GM19238 (cell line): ENCODE measurements at regions not wholly inside any gene's neighbourhood (a gene's known extent, or its start where the extent isn't known, plus 50 kb on each side); places are given as distances from the start of the nearest gene placed in this dataset.

ENCODE experiments used
- DNase-seq: peaks from one replicate; pipeline ENCODE4 v3.0.0; 2011; ENCODE audit warnings: low spot score; ENCODE audit not compliant: insufficient read length

- DNase-seq, result no peak
These were observed 57.5 kb upstream of the OLFM1 start for GRCh38 chr9:135029871-135030565.

- no peak for DNase-seq
These were observed 56.8 kb upstream of the OLFM1 start for GRCh38 chr9:135030566-135031226.

GRCh38 chr9:135032041-135032835 lies 55.2 kb upstream of the OLFM1 start:
- DNase-seq, result no peak

GRCh38 chr9:135032868-135033460 lies 54.5 kb upstream of the OLFM1 start:
- DNase-seq, result no peak

- no peak for DNase-seq
These were observed 54.0 kb upstream of the OLFM1 start for GRCh38 chr9:135033487-135033886.

GRCh38 chr9:135034106-135034505 lies 53.4 kb upstream of the OLFM1 start:
- no peak for DNase-seq

GRCh38 chr9:135035781-135036760 lies 51.4 kb upstream of the OLFM1 start:
- no peak for DNase-seq

- DNase-seq, result no peak
These were observed 50.5 kb upstream of the OLFM1 start for GRCh38 chr9:135036861-135037465.

GRCh38 chr9:135037521-135038250 lies 49.8 kb upstream of the OLFM1 start:
- DNase-seq, result no peak
